H1 (cell line): ENCODE measurements at regions not wholly inside any gene's neighbourhood (a gene's known extent, or its start where the extent isn't known, plus 50 kb on each side); places are given as distances from the start of the nearest gene placed in this dataset.

ENCODE experiments used
- CTCF ChIA-PET: fragments of 300-600 bp; sonication (Branson Sonifier 250); formaldehyde crosslinking; loops from one replicate; lab custom pipeline; 2021; ENCODE audit not compliant: partially characterized antibody; lab: Charles Lee
- POLR2A ChIA-PET: fragments of 300-600 bp; sonication (Branson Sonifier 250); formaldehyde crosslinking; loops from one replicate; lab custom pipeline; 2021; ENCODE audit warnings: inconsistent platforms; ENCODE audit not compliant: partially characterized antibody; lab: Charles Lee
- DNase-seq, 2 experiments: peaks; one replicate each; pipeline versions ENCODE4 v3.0.0 to v3.0.0-alpha.2; 2010 to 2022; ENCODE audit warnings: low spot score in 2 of 2, low read depth in 1 of 2, mixed read lengths in 1 of 2
- FAIRE-seq: peaks from 2 replicates; lab custom pipeline; 2011; peaks lifted over from hg19 to GRCh38; lab: Jason Lieb, UNC
- H2AFZ ChIP-seq: 2 replicates; pipeline ENCODE4 v1.8.1; 2012; ENCODE audit warnings: low read length, inconsistent platforms
- H2AK5ac ChIP-seq: 2 replicates; pipeline ENCODE4 v1.6.1; 2013; ENCODE audit warnings: low read depth, low read length
- H2BK120ac ChIP-seq: replicated peaks from 2 replicates; pipeline ENCODE3; 2013; ENCODE audit warnings: low read depth, low read length, inconsistent platforms
- H2BK12ac ChIP-seq: 2 replicates; pipeline ENCODE4 v1.6.1; 2013; ENCODE audit warnings: low read depth, low read length
- H2BK15ac ChIP-seq: 2 replicates; pipeline ENCODE4 v1.6.1; 2013; ENCODE audit warnings: low read length
- H2BK20ac ChIP-seq: 2 replicates; pipeline ENCODE4 v1.6.1; 2013; ENCODE audit warnings: low read length
- H2BK5ac ChIP-seq: 2 replicates; pipeline ENCODE4 v1.6.1; 2013; ENCODE audit warnings: low read depth, low read length
- H3K14ac ChIP-seq: 2 replicates; pipeline ENCODE4 v1.6.1; 2013; ENCODE audit warnings: inconsistent platforms; ENCODE audit not compliant: insufficient read length
- H3K18ac ChIP-seq: 2 replicates; pipeline ENCODE4 v1.6.1; 2013; ENCODE audit warnings: low read length; ENCODE audit errors: extremely low read depth
- H3K23ac ChIP-seq: 2 replicates; pipeline ENCODE4 v1.6.1; 2013; ENCODE audit warnings: inconsistent platforms; ENCODE audit not compliant: insufficient read length
- H3K23me2 ChIP-seq: 2 replicates; pipeline ENCODE4 v1.6.1; 2013; ENCODE audit warnings: low read depth, low read length
- H3K27ac ChIP-seq: 2 replicates; pipeline ENCODE4 v1.6.1; 2011; ENCODE audit warnings: low read depth, low read length, inconsistent platforms
- H3K27me3 ChIP-seq, 4 experiments: replicated peaks in 1 of 4; 1 replicate in 1 of 4; 2 replicates in 3 of 4; pipeline versions ENCODE4 v1.6.1 to v1.8.1; 2011 to 2013; ENCODE audit warnings: low read length in 3 of 4, mild to moderate bottlenecking in 3 of 4, inconsistent platforms in 2 of 4, mixed read lengths in 2 of 4, moderate library complexity in 1 of 4; ENCODE audit not compliant: control insufficient read depth in 3 of 4, insufficient read depth in 3 of 4; ENCODE audit errors: extremely low read depth in 1 of 4
- H3K36me3 ChIP-seq, 4 experiments: 2 replicates each; pipeline versions ENCODE4 v1.6.1 to v1.8.1; 2011 to 2013; ENCODE audit warnings: mild to moderate bottlenecking in 4 of 4, low read length in 3 of 4, moderate library complexity in 2 of 4, control low read depth in 1 of 4, inconsistent platforms in 1 of 4; ENCODE audit not compliant: insufficient read depth in 4 of 4, control insufficient read depth in 2 of 4
- H3K4ac ChIP-seq: replicated peaks from 2 replicates; pipeline ENCODE3; 2013; ENCODE audit warnings: low read length, low read depth, mixed read lengths, inconsistent platforms; ENCODE audit not compliant: insufficient read length
- H3K4me1 ChIP-seq, 4 experiments: replicated peaks in 1 of 4; 1 replicate in 1 of 4; 2 replicates in 3 of 4; pipeline versions ENCODE4 v1.6.1 to v1.8.1; 2011 to 2013; ENCODE audit warnings: low read length in 3 of 4, inconsistent platforms in 2 of 4, mixed read lengths in 1 of 4; ENCODE audit not compliant: insufficient read depth in 4 of 4, control insufficient read depth in 3 of 4
- H3K4me2 ChIP-seq, 2 experiments: 2 replicates each; pipeline versions ENCODE4 v1.6.1 to v1.8.1; 2011 to 2013; ENCODE audit warnings: low read depth in 2 of 2, low read length in 2 of 2, control low read depth in 1 of 2, inconsistent platforms in 1 of 2, mild to moderate bottlenecking in 1 of 2; ENCODE audit not compliant: insufficient read depth in 1 of 2
- H3K4me3 ChIP-seq, 4 experiments: fragments of 200-600, 300-600 bp in 1 of 4; sonication (generic), shearing (Covaris generic), sonication (Bioruptor Twin) in 1 of 4; 2 replicates each; pipeline versions ENCODE4 v1.5.1 to v1.8.1; 2011 to 2016; ENCODE audit warnings: low read length in 4 of 4, low read depth in 3 of 4, control low read depth in 2 of 4, inconsistent platforms in 2 of 4, mild to moderate bottlenecking in 2 of 4, mixed read lengths in 1 of 4, moderate library complexity in 1 of 4; ENCODE audit not compliant: insufficient read depth in 2 of 4; ENCODE audit errors: extremely low read depth in 1 of 4
- H3K56ac ChIP-seq: replicated peaks from 2 replicates; pipeline ENCODE3; 2013; ENCODE audit warnings: low read depth, mild to moderate bottlenecking, mixed read lengths, low read length, inconsistent platforms; ENCODE audit not compliant: insufficient read length
- H3K79me1 ChIP-seq: 2 replicates; pipeline ENCODE4 v1.6.1; 2013; ENCODE audit warnings: low read depth, low read length, control low read depth
- H3K79me2 ChIP-seq, 2 experiments: 2 replicates each; pipeline versions ENCODE4 v1.6.1 to v1.8.1; 2012 to 2013; ENCODE audit warnings: low read length in 2 of 2, mild to moderate bottlenecking in 2 of 2, inconsistent platforms in 1 of 2; ENCODE audit not compliant: insufficient read depth in 2 of 2, control insufficient read depth in 1 of 2
- H3K9ac ChIP-seq, 4 experiments: replicated peaks in 1 of 4; 1 replicate in 1 of 4; 2 replicates in 3 of 4; pipeline versions ENCODE4 v1.6.1 to v1.8.1; 2011 to 2013; ENCODE audit warnings: low read depth in 3 of 4, low read length in 3 of 4, control low read depth in 2 of 4, mild to moderate bottlenecking in 2 of 4, moderate library complexity in 2 of 4, inconsistent platforms in 1 of 4; ENCODE audit errors: extremely low read depth in 1 of 4
- H3K9me3 ChIP-seq, 2 experiments: 2 replicates each; pipeline versions ENCODE4 v1.6.1 to v1.8.1; 2012 to 2013; ENCODE audit warnings: mild to moderate bottlenecking in 2 of 2, moderate library complexity in 2 of 2, control low read depth in 1 of 2, inconsistent platforms in 1 of 2, low read depth in 1 of 2, low read length in 1 of 2, mixed read lengths in 1 of 2; ENCODE audit not compliant: insufficient read depth in 2 of 2
- H4K20me1 ChIP-seq, 2 experiments: replicated peaks in 1 of 2; 2 replicates each; pipeline versions ENCODE3 to v1.8.1; 2011 to 2013; ENCODE audit warnings: inconsistent platforms in 2 of 2, low read length in 2 of 2, mild to moderate bottlenecking in 1 of 2; ENCODE audit not compliant: insufficient read depth in 2 of 2, control insufficient read depth in 1 of 2
- H4K5ac ChIP-seq: 2 replicates; pipeline ENCODE4 v1.6.1; 2013; ENCODE audit warnings: low read length, low read depth, mixed read lengths, inconsistent platforms; ENCODE audit not compliant: insufficient read length
- H4K8ac ChIP-seq: 2 replicates; pipeline ENCODE4 v1.8.0; 2013; ENCODE audit warnings: mild to moderate bottlenecking, moderate library complexity, low read length, inconsistent platforms; ENCODE audit not compliant: insufficient read depth; ENCODE audit errors: extremely low read depth
- H4K91ac ChIP-seq: replicated peaks from 2 replicates; pipeline ENCODE3; 2013; ENCODE audit warnings: low read length, mixed read lengths, inconsistent platforms; ENCODE audit not compliant: insufficient read length
- BCL11A ChIP-seq, 2 experiments: IDR thresholded peaks; one replicate each; pipeline ENCODE4 v1.6.1; 2011; ENCODE audit warnings: low read depth in 2 of 2, low read length in 2 of 2, mild to moderate bottlenecking in 2 of 2
- CBX5 ChIP-seq: fragments of 300-800, 300-1000 bp; sonication (generic); IDR thresholded peaks from 2 replicates; pipeline ENCODE4 v1.7.1; 2016; ENCODE audit warnings: antibody characterized with exemption, low read length, low read depth
- CHD1 ChIP-seq: IDR thresholded peaks from 2 replicates; pipeline ENCODE4 v1.6.1; 2012; ENCODE audit warnings: low read depth, low read length, improper control_type of control experiment
- CHD2 ChIP-seq: IDR thresholded peaks from 2 replicates; pipeline ENCODE4 v1.6.1; 2012; ENCODE audit warnings: low read length, improper control_type of control experiment
- CTBP2 ChIP-seq: IDR thresholded peaks from 2 replicates; pipeline ENCODE4 v1.7.0; 2011; ENCODE audit warnings: borderline replicate concordance, mild to moderate bottlenecking, moderate library complexity, mixed read lengths, low read length; ENCODE audit not compliant: insufficient read depth, insufficient read length
- EP300 ChIP-seq, 2 experiments: IDR thresholded peaks; 1 replicate in 1 of 2; 2 replicates in 1 of 2; pipeline ENCODE4 v1.6.1; 2011 to 2012; ENCODE audit warnings: low read depth in 2 of 2, low read length in 2 of 2, mild to moderate bottlenecking in 2 of 2, borderline replicate concordance in 1 of 2, inconsistent platforms in 1 of 2, moderate library complexity in 1 of 2
- EZH2 ChIP-seq: fragments of 200-600 bp; sonication (generic); IDR thresholded peaks from 2 replicates; pipeline ENCODE4 v1.7.1; 2012; ENCODE audit warnings: low read depth, mild to moderate bottlenecking, moderate library complexity, low read length, inconsistent platforms; ENCODE audit not compliant: severe bottlenecking
- GTF2F1 ChIP-seq: IDR thresholded peaks from 2 replicates; pipeline ENCODE4 v1.6.1; 2012; ENCODE audit warnings: low read depth, low read length, improper control_type of control experiment, borderline replicate concordance
- HDAC2 ChIP-seq, 2 experiments: fragments of 300-600 bp in 1 of 2; sonication (generic) in 1 of 2; IDR thresholded peaks; 2 replicates each; pipeline ENCODE4 v1.6.1; 2011 to 2012; ENCODE audit warnings: low read depth in 2 of 2, low read length in 2 of 2, mild to moderate bottlenecking in 2 of 2, moderate library complexity in 2 of 2, borderline replicate concordance in 1 of 2, inconsistent platforms in 1 of 2
- KDM5A ChIP-seq: fragments of 200-600 bp; IDR thresholded peaks from 2 replicates; pipeline ENCODE4 v1.7.1; 2012; ENCODE audit warnings: mild to moderate bottlenecking, low read length, inconsistent platforms, mixed read lengths
- MAFK ChIP-seq: IDR thresholded peaks from 2 replicates; pipeline ENCODE4 v1.6.1; 2012; ENCODE audit warnings: low read depth, mild to moderate bottlenecking, improper control_type of control experiment, low read length
- NRF1 ChIP-seq: IDR thresholded peaks from 2 replicates; pipeline ENCODE4 v1.6.1; 2011; ENCODE audit warnings: mild to moderate bottlenecking, low read depth, low read length, improper control_type of control experiment
- RFX5 ChIP-seq: IDR thresholded peaks from 2 replicates; pipeline ENCODE4 v1.6.1; 2011; ENCODE audit warnings: low read depth, low read length, improper control_type of control experiment, borderline replicate concordance
- SP2 ChIP-seq: IDR thresholded peaks from 2 replicates; pipeline ENCODE4 v1.6.1; 2012; ENCODE audit warnings: mild to moderate bottlenecking, low read length, inconsistent platforms
- TAF7 ChIP-seq: optimal IDR thresholded peaks from 2 replicates; pipeline ENCODE3; 2011; ENCODE audit warnings: low read depth, mild to moderate bottlenecking, inconsistent platforms, low read length, moderate library complexity, borderline replicate concordance
- whole genome bisulfite sequencing, 2 experiments: shearing (Covaris generic) in 1 of 2; methylation state at CpG; one replicate each; pipeline versions ENCODE4 v1.1.6 to v1.1.7; 2013 to 2015; ENCODE audit warnings: low lambda C conversion rate in 2 of 2, mixed read lengths in 2 of 2, inconsistent platforms in 1 of 2, low coverage in 1 of 2, missing lambda C conversion rate in 1 of 2; ENCODE audit not compliant: insufficient replicate concordance in 2 of 2, insufficient coverage in 1 of 2, insufficient read length in 1 of 2; ENCODE audit errors: extremely low coverage in 1 of 2, missing lambda C conversion rate in 1 of 2; 5-methylcytosine and 5-hydroxymethylcytosine counted together

- Histone ChIP-seq H3K4me3 (no peak overlapping the region), H3K4me1 (no peaks in the 10 kb centered on the region), H4K20me1 (no peaks in the 10 kb centered on the region), H3K36me3 (no peaks in the 10 kb centered on the region), H3K27ac (no peak overlapping the region), H2AFZ (no peak overlapping the region), H2BK12ac (no peak overlapping the region), H3K79me1 (no peaks in the 10 kb centered on the region), H3K4ac (no peak overlapping the region), H4K5ac (no peak overlapping the region), H3K27me3 (peaks cover 0 to 12% (median 3%) of the 10 kb centered on the region in 4 experiments; a peak in 3 of 7 replicates), H3K23me2 (no peaks in the 10 kb centered on the region), H2BK15ac (no peak overlapping the region), H3K4me2 (no peak overlapping the region), H2AK5ac (no peak overlapping the region), H3K14ac (no peak overlapping the region), H2BK5ac (no peak overlapping the region), H3K79me2 (no peaks in the 10 kb centered on the region), H3K9me3 (no peaks in the 10 kb centered on the region), H3K9ac (no peak overlapping the region), H3K23ac (no peak overlapping the region), H2BK20ac (no peak overlapping the region), H4K91ac (no peak overlapping the region), H3K56ac (no peak overlapping the region), H2BK120ac (no peak overlapping the region), H3K18ac (no peak overlapping the region), H4K8ac (no peak overlapping the region)
- CTCF ChIA-PET: no interaction called here
- POLR2A ChIA-PET: no interaction called here
- FAIRE-seq (no peak), DNase-seq (no peak)
- 89% methylated on average over 3 of the region's 3 CpGs; no CpG with 5 or more reads in 1 of the 2 experiments for WGBS, 2 experiments
- TF ChIP-seq BCL11A (IDR thresholded peaks at IDR 0.05; ENCODE audit: low read depth in 2 of 2, low read length in 2 of 2) (no peak), NRF1 (no peak), CHD2 (no peak), SP2 (no peak), TAF7 (no peak), GTF2F1 (no peak), EP300 (IDR thresholded peaks at IDR 0.05; ENCODE audit: borderline replicate concordance in 1 of 2, low read depth in 2 of 2, low read length in 2 of 2) (no peak), CBX5 (no peak), CTBP2 (no peak), CHD1 (no peak), KDM5A (no peak), RFX5 (no peak), HDAC2 (IDR thresholded peaks at IDR 0.05; ENCODE audit: borderline replicate concordance in 1 of 2, low read depth in 2 of 2, low read length in 2 of 2) (no peak), MAFK (no peak), EZH2 (no peak)
These were observed 405.0 kb upstream of the LRFN5 start for GRCh38 chr14:41201696-41202095.
